Body of pancreas (tissue), 4 donors: ENCODE measurements at regions not wholly inside any gene's neighbourhood (a gene's known extent, or its start where the extent isn't known, plus 50 kb on each side); places are given as distances from the start of the nearest gene placed in this dataset.

Experiments used
- ATAC-seq: fragments of 150-250 bp; one replicate; pipeline ENCODE4 v1.9.1; 2016
- DNase-seq, 4 donors: peaks; one replicate each; pipeline ENCODE4 v3.0.0-alpha.2; 2019
- H3K27ac ChIP-seq, 4 donors: fragments of 200-600 bp; sonication (generic); 1 replicate in 3 of 4; 2 replicates in 1 of 4; pipeline versions ENCODE4 v1.5.1 to v1.6.1; 2016 to 2019; ENCODE audit warnings: mild to moderate bottlenecking in 1 of 4, mixed read lengths in 1 of 4, moderate library complexity in 1 of 4
- H3K27me3 ChIP-seq, 2 donors: fragments of 200-600 bp; sonication (generic); one replicate each; pipeline ENCODE4 v1.6.0; 2016; ENCODE audit warnings: mild to moderate bottlenecking in 1 of 2
- H3K36me3 ChIP-seq, 2 donors: fragments of 200-600 bp; sonication (generic); replicated peaks in 1 of 2; 2 replicates each; pipeline ENCODE4 v1.5.1; 2016; ENCODE audit warnings: low read depth in 2 of 2; ENCODE audit not compliant: insufficient read depth in 1 of 2
- H3K4me1 ChIP-seq: fragments of 200-600 bp; sonication (generic); one replicate; pipeline ENCODE4 v1.6.0; 2016
- H3K4me3 ChIP-seq, 2 donors: fragments of 200-600 bp; sonication (generic); 1 replicate in 1 of 2; 2 replicates in 1 of 2; pipeline ENCODE4 v1.5.1; 2016 to 2019
- H3K9me3 ChIP-seq, 3 donors: fragments of 200-600 bp; sonication (generic); 1 replicate in 2 of 3; 2 replicates in 1 of 3; pipeline ENCODE4 v1.5.1; 2016
- POLR2A ChIP-seq, 3 donors: fragments of 450-650 bp; IDR thresholded peaks; one replicate each; pipeline ENCODE4 v1.6.1; 2016; ENCODE audit warnings: antibody characterized with exemption in 3 of 3, mild to moderate bottlenecking in 2 of 3
- WGBS, 2 donors: methylation state at CpG; one replicate each; pipeline ENCODE4 v1.1.5; 2017; 5-methylcytosine and 5-hydroxymethylcytosine counted together
- intact Hi-C: fragments of 100-400 bp; cut with DNase I; formaldehyde crosslinking; loops from one replicate; pipeline ENCODE4 v1.15.1; 2023
- TF ChIP-seq, protein P1 (sequence below), 7 experiments: fragments of 450-650 bp in 4 of 7; fragments of 200-600 bp in 3 of 7; sonication (generic) in 3 of 7; IDR thresholded peaks; one replicate each; pipeline ENCODE4 v1.5.1; 2016 to 2019; ENCODE audit warnings: antibody characterized with exemption in 7 of 7

DNA sequence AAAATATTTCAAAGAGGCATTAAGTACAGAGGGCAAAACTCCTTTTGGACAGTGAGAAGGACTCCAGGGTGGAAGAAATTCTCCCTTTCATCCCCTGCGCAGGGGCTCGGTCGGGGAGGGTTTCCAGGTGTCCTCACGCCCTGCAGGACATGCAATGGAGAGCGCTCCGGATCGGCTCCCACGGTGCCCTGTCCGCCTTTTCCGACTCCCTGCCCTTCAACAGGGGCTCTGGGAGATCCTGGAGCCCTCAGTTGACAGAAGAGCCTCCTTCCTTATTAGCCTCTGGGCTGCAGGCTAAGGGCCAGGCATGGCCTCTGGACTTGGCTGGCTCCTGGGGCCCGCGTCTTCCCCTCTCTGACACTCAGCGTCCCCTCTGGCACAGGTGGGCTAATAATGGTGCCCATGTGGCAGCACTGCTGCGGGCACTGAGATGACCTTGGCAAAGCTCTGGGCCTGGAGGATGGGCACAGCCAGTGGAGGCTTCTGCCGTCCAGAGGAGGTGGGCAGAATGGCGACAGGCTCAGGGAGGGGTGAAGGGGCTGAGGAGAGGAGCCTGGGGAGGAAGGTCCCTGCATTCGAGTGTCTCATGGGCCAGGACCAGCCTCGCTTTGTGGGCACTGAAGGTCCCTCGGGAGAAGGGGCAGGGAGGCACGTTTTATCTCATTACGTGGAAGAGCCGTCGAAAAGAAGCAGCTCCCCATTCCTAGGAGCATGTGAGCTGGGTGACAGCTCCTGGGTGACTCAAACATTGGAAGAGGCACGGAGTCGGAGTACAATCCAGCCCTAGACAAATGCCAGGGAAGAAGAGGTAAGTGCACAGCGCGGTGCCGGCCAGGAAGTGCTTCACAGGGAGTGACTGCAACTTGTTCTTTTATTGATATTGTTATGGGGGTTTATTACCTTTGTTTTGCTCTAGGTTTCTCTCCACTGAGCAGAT is 161.7 kb downstream of the IRF8 start:
- Histone ChIP-seq H3K27ac (no peak overlapping the region), H3K36me3 (no peaks in the 10 kb centered on the region), H3K4me1 (no peaks in the 10 kb centered on the region), H3K4me3 (no peak overlapping the region), H3K27me3 (no peaks in the 10 kb centered on the region), H3K9me3 (no peaks in the 10 kb centered on the region)
- no peak for ATAC-seq
- no peak for DNase-seq
- intact Hi-C loops, result no loop called here
- no peak for TF ChIP-seq POLR2A (IDR thresholded peaks at IDR 0.05)
- TF ChIP-seq, protein P1, sequence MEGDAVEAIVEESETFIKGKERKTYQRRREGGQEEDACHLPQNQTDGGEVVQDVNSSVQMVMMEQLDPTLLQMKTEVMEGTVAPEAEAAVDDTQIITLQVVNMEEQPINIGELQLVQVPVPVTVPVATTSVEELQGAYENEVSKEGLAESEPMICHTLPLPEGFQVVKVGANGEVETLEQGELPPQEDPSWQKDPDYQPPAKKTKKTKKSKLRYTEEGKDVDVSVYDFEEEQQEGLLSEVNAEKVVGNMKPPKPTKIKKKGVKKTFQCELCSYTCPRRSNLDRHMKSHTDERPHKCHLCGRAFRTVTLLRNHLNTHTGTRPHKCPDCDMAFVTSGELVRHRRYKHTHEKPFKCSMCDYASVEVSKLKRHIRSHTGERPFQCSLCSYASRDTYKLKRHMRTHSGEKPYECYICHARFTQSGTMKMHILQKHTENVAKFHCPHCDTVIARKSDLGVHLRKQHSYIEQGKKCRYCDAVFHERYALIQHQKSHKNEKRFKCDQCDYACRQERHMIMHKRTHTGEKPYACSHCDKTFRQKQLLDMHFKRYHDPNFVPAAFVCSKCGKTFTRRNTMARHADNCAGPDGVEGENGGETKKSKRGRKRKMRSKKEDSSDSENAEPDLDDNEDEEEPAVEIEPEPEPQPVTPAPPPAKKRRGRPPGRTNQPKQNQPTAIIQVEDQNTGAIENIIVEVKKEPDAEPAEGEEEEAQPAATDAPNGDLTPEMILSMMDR (IDR thresholded peaks at IDR 0.05), result no peak
- WGBS, 2 donors, result 61 to 63% methylated on average over 21 to 28 of the region's 28 CpGs

DNA sequence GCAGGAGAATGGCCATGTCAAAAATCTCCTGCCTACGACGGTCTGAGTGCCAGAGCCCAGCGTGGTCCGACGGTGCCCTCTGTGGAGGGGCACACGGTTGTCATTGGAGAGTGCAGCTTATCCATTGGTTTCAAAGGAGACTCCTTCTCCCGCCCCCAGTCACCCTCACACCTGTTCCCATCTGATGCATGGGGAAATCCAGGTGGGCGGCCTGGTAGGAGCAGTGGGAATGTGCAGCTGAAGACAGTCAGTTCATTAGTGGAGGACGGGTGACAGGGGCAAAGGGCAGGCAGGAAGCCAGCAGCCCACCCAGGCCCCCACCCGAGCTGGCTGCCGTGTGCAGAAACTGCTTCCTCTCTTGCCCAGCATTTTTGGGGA is 162.3 kb downstream of the IRF8 start:
- Histone ChIP-seq H3K4me1 (no peaks in the 10 kb centered on the region), H3K27me3 (no peaks in the 10 kb centered on the region), H3K27ac (no peak overlapping the region), H3K9me3 (no peaks in the 10 kb centered on the region), H3K36me3 (no peaks in the 10 kb centered on the region), H3K4me3 (no peak overlapping the region)
- ATAC-seq, result no peak
- intact Hi-C loops, result no loop called here
- no peak for TF ChIP-seq POLR2A (IDR thresholded peaks at IDR 0.05)
- TF ChIP-seq, protein P1 (IDR thresholded peaks at IDR 0.05), result no peak
- no peak for DNase-seq
- 14 to 40% methylated on average over 4 to 11 of the region's 11 CpGs for WGBS, 2 donors

DNA sequence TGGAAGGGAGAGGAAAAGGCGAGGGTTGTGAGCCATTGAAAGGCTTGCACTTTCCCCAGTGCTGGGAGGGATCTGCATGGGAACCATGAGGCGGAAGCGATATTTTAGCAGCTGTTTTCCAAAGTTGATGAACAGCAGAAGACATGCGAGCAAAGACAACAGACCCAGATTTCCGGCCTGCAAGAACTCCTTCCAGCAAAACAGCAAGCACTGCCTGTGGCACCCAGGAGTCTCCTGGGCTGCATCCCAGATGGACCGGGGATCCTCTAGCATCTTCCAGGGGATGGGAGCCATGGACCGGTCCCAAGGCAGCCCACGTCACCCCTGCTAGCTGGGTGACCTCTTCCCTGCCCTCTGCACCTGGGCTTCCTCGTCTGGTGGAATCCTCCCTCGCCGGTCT is 162.8 kb downstream of the IRF8 start:
- peak; percentile 27 for ATAC-seq
- no peaks in the 10 kb centered on the region for H3K9me3 ChIP-seq
- H3K4me3 ChIP-seq, result no peak overlapping the region
- H3K27ac ChIP-seq, result no peak overlapping the region
- no peaks in the 10 kb centered on the region for H3K4me1 ChIP-seq
- no peaks in the 10 kb centered on the region for H3K27me3 ChIP-seq
- no peak for DNase-seq
- intact Hi-C loops, result no loop called here
- H3K36me3 ChIP-seq, result no peaks in the 10 kb centered on the region
- TF ChIP-seq, protein P1 (IDR thresholded peaks at IDR 0.05), result no peak
- TF ChIP-seq POLR2A (IDR thresholded peaks at IDR 0.05), result no peak
- WGBS, 2 donors, result 47 to 54% methylated on average over 9 to 11 of the region's 11 CpGs

DNA sequence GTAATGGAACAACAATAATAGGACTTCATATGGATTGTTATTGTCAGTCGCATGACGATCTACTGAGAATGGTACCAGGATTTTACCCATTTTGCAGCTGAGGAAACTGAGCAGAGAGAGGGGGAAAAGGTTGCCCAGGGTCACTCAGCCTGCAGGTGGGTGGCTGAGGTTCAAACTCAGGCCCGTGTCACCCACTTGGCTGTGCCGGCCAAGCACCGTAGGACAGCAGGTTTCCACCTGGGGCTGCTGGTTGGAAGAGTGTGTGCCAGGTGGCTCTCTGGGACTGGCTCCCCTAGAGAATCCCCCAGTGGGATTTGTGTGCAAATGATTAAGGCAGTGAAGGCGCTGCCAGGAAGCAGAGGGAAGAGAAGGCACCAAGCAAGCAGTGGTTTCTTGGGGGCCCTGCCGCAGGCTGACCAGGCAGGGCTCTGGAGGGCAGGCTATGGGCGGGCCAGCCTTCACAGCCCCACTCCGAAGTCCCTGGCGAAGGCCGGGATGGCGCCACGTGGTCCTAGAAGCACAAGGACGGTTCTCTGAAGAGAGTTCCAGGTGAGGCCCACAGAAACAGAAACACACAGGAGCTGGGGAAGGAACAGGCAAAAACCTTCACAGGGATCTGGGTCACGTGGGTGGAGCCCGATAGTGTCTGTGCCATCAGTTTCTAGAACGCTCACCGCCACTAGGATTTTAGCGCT is 163.5 kb downstream of the IRF8 start:
- Histone ChIP-seq H3K4me3 (no peak overlapping the region), H3K9me3 (no peaks in the 10 kb centered on the region), H3K4me1 (no peaks in the 10 kb centered on the region), H3K36me3 (no peaks in the 10 kb centered on the region), H3K27me3 (no peaks in the 10 kb centered on the region), H3K27ac (no peak overlapping the region)
- ATAC-seq, result no peak
- TF ChIP-seq POLR2A (IDR thresholded peaks at IDR 0.05), result no peak
- TF ChIP-seq, protein P1 (IDR thresholded peaks at IDR 0.05), result no peak
- intact Hi-C loops, result no loop called here
- DNase-seq, result no peak
- 65 to 68% methylated on average over 11 to 18 of the region's 19 CpGs for WGBS, 2 donors
